GM18505 (cell line): ENCODE measurements at regions not wholly inside any gene's neighbourhood (a gene's known extent, or its start where the extent isn't known, plus 50 kb on each side); places are given as distances from the start of the nearest gene placed in this dataset.
"Not testable (repeated sequence)": the region's sequence is repeated elsewhere in the genome, so short reads cannot be mapped to it uniquely, and the experiment has no call there.

Source experiments
- ATAC-seq: cut with Tn5 transposase; IDR thresholded peaks from one replicate; pipeline ENCODE4 v1.9.1; 2021; ENCODE audit not compliant: unreplicated experiment
- POLR2A ChIP-seq: IDR thresholded peaks from 4 replicates; pipeline ENCODE4 v1.6.1; 2011; ENCODE audit warnings: borderline replicate concordance; ENCODE audit not compliant: insufficient read depth, insufficient read length; ENCODE audit errors: extremely low read depth

DNA sequence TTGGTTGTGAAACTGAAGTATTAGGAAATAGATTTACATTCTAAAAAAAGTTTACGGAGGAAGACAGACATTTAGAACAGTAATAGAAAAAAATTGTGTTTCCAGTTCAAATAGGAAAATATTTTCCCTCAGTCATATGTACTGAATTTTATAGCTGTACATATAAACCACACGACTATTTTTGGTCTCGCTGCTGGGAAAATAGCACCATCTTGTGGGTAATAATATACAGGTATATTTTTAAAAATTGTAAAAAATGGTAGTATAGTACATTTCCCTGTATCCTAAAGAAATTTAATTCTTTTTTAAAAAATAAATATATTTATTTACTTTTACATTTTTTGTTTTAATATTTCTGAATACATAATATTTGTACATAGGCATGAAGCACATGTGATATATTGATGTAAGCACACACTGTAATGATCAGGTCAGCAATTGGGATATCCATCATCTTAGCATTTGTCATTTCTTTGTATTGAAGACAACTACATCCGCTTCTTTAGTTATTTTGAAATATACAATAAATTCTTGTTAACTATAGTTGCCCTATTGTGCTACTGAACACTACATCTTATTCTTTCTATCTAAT is 168.6 kb downstream of the ALX1 start:
- no peak for TF ChIP-seq POLR2A
- no peak for ATAC-seq

DNA sequence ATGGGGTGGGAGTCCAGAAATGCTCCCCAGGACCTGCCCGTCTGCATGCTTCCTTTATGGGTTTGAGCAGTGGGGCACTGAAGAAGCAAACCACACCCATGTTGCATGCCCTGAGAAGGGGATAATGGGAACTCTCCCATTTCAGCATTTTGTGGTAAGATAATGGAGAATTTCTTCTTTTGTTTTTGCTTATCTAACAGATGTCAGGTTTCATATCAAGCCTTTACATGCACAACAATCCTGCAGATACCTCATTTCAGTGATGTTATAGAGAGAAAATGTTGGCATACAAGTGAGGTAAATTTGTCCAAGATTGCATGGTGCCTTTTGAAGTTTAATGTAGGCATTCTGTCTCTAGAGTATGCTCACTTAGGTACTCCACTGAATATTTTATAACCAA is 177.0 kb downstream of the ALX1 start:
- no peak for ATAC-seq
- TF ChIP-seq POLR2A = no peak

DNA sequence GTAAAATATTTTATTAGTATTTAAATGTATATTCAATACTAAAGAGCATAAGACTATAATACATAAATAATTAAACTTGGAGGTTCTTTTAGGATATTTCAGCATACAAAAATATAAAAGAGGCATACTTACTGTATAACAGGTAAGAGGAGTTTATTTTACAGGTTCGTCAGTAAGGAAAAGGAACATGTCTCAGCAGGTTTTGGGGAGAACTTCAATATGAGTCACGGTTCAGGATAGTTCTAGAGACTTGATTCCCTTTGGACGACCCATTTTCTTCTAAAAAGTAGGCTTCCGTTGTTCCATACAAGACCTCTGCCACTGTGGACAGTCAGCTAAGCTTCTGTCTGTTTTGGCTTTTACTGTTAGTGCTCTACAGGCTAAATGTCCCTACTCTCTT is 181.1 kb downstream of the ALX1 start:
- no peak for TF ChIP-seq POLR2A
- ATAC-seq = no peak

DNA sequence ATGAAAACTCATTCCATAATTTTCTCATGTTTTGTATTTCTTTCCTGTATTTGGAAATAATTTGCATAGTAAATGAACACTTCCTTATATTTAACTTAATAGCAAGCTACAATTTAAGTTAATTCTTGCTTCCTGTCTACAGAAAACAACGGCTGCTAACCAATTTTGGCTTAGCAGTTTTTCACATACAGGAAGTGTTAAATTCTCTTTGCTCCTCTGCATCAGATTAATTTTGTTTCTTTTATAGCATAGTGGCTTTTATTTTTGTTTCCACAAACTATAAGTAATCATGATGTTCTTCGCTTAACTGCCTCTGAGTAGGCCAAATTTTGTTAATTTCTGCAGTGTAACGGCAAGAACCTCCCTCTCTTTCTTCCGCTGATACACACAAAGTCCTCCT is 182.9 kb downstream of the ALX1 start:
- no peak for ATAC-seq
- no peak for TF ChIP-seq POLR2A

DNA sequence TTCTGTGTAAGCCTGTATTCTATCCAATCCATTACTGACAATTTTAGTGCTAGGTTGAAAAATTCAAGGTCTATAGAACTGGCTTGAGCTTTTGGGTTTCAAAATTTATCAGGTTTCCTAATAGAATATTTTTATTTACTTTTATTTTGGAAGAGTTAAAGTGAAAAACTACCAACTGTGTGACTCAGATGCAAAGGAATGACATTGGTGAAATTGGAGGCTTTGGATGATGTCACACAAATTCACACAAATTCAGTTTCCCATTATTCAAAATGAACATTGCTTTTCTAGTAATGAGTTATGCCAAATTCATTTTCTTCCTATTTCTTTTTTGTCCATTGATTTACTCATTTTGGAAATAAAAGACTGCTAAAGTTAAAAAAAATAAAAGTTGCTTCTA is 186.9 kb downstream of the ALX1 start:
- no peak for TF ChIP-seq POLR2A
- ATAC-seq = no peak

DNA sequence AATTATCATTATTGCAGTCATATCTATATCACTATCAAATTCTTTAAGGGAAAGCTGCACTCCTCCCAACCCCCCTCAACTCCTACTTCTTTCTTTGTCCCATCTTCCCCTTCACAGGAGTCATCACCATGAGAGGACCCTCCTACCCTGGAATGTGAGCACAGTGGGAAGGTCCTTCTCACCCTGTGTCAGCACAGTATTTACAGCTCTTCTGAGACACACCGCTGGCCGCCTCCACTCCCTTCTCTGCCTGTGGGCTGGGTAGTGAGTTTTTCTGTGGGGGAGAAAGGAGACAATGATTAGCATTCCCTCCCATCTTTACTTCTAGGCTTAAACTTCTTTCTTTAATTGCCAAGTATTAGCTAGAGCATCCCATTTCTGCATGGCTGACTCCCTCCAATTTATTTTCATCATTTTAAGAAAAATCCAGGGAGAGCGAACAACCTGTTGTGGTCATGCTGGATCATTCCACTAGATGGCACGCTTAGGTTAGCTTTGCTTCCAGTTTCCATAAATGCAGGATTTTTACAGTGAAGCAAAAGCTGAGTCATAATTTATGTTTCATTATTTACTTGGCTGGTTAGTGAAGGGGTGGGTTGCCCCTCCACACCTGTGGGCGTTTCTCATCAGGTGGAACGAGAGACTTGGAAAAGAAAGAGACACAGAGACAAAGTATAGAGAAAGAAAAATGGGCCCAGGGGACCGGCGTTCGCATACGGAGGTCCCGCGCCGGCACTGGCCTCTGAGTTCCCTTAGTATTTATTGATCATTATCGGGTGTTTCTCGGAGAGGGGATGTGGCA is 188.5 kb downstream of the ALX1 start:
- TF ChIP-seq POLR2A = no peak
- ATAC-seq = peak; percentile 95

DNA sequence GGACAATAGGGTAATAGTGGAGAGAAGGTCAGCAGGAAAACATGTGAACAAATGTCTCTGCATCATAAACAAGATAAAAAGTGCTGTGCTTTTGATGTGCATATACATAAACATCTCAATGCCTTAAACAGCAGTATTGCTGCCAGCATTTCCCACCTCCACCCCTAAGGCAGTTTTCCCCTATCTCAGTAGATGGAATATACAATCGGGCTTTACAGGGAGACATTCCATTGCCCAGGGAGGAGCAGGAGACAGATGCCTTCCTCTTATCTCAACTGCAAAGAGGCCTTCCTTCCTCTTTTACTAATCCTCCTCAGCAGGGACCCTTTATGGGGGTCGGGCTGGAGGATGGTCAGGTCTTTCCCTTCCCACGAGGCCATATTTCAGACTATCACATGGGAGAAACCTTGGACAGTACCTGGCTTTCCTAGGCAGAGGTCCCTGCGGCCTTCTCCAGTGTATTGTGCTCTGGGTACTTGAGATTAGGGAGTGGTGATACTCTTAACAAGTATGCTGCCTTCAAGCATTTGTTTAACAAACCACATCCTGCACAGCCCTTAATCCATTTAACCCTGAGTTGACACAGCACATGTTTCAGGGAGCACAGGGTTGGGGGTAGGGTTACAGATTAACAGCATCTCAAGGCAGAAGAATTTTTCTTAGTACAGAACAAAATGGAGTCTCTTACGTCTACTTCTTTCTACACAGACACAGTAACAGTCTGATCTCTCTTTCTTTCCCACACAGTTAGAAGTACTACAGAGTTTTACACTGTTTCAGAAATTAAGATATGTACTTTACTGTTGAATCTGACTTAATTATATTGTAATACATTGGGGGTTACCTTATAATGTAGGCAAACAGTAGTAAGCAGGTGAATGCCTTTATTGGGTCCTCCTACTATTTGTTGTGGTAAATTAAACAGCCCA is 189.4 kb downstream of the ALX1 start:
- ATAC-seq = not testable (repeated sequence)

DNA sequence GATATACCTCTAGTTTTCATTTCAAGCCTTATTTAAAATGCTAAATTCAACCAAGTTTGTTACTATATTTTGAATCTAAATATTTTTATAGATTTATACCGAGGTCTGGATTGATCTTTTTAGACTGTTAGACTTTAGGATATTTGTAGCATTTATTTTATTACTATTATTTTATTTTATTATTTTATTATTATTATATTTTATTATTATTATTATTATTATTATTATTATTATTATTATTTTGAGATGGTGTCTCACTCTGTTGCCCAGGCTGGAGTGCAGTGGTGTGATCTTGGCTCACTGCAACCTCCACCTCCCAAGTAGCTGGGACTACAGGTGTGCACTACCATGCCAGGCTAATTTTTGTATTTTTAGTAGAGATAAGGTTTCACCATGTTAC is 195.3 kb downstream of the ALX1 start:
- not testable (repeated sequence) for ATAC-seq

DNA sequence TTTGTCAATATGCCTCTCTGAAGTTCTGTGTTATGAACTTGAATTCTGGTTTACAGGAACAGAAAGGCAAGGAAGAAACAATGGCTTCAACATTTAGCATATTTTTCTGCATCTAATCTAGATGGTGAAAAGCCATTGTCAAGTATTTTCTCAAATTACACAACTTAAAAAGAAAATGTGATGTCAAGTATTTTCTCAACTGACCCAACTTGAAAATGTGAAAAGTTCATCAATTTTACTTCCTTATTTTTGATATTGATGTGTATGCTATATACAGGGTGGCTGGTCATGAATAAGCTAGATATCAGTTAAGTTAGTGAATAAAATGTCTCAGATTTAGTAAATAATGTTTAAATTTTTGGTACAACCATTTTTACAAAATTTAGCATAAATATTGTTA is 196.7 kb downstream of the ALX1 start:
- no peak for TF ChIP-seq POLR2A

DNA sequence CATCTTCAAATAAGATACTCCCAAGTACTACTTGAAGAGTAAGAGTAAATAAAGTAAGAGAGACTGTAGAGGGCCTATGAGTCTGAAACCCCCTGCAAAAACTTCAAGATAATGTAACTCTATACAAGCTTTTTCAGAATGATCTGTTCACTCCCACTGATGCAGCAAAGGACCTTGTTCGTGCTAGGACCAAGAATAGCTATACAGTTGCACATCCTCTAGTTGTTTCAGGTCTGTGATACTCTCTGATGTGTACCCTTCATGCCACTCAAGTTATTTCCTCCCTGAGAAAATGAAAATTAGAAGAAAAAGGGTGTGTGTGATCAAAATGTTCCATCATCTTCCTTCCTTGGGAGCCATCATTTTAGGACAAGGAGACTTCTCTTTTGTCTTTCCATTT is 204.4 kb downstream of the ALX1 start:
- peak; percentile 93 for ATAC-seq
- no peak for TF ChIP-seq POLR2A

More for the DNA sequence above, 196.7 kb downstream of the ALX1 start:
- no peak for ATAC-seq

DNA sequence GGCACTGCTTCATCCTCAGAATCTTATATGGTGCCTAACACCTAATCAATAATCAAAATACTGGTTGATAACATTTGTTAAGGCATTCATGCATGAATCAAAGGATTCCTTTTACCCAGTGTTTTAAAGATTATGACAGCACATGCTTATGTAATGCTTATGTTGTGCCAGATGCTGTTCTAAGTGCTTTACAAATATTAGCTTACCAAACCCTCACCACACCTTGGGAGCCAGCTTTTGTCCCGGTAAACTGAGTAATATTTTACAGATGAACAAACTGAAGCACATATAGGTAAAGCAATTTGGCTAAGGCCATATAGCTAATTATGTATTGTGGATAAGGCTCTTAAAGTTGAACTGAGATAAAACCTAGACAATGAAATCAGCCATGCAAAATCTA is 209.2 kb downstream of the ALX1 start:
- TF ChIP-seq POLR2A = no peak

DNA sequence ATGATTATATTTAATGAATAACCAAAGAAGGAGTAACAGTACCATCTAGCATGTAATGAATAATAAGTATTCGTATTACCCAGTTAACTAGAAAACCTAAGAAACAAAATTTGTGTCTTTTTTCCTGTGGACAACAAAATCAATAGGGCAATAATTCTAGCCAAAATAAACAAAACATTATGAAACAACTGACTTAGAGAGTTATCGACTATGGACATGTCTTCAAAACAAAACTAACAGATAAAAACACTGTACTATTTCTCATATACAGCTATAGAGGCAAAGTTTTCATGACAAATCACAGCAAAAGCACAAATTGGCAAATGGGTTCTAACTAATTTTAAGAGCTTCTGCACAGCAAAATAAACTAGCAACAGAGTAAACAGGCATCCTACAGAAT is 224.1 kb downstream of the ALX1 start:
- no peak for ATAC-seq
- TF ChIP-seq POLR2A = no peak

More for the DNA sequence above, 209.2 kb downstream of the ALX1 start:
- no peak for ATAC-seq

DNA sequence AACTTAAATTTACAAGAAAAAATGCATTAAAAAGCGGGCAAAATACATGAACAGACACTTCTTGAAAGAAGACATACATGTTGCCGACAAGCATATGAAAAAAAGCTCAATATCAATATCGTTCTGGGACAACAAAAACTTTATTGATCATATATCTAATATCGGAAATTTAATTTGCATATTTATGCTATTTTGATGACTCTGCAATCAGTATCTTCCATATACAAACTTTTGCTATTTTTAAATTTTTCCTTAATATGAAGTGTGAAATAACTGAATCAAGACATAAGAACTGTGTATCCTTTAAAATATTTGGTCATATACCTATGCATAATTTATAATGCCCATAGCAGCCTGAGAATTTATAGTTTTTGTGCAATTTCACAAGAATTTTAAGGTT is 224.6 kb downstream of the ALX1 start:
- ATAC-seq = no peak
- TF ChIP-seq POLR2A = no peak

DNA sequence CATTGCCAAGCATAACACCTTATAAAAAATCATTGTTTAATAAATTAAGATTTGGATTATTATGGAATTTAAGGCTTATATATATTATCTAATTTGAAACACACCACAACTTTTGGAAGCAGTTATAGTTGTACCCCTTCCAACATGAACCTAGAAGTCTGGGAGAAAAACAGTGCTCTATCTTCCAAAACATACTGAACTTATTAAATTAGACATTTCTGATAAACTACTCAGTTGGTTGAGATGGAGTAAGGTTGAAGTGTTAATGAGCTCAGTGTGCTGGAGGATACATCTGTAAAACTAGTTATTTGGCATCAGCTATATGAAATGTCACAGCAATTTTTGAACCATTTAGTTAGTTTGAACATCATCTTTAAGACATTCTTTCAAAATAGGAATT is 227.4 kb downstream of the ALX1 start:
- no peak for TF ChIP-seq POLR2A
- ATAC-seq = no peak
